Left lung (tissue), 4 donors: ENCODE measurements at regions not wholly inside any gene's neighbourhood (a gene's known extent, or its start where the extent isn't known, plus 50 kb on each side); places are given as distances from the start of the nearest gene placed in this dataset.
A peak's percentile ranks its signal among the peaks of the same experiment; 100 is the strongest.

Experiments
- ATAC-seq: fragments of 200-7000 bp; cut with Tn5 transposase; one replicate; pipeline ENCODE4 v1.9.1; 2020; ENCODE audit warnings: moderate library complexity
- DNase-seq, 4 donors: peaks; one replicate each; pipeline ENCODE4 v3.0.0-alpha.2; 2013 to 2020
- H3K27ac ChIP-seq, 2 donors: fragments of 200-600 bp; sonication (generic) in 1 of 2; one replicate each; pipeline versions ENCODE4 v1.5.0 to v1.8.0; 2020 to 2021
- H3K27me3 ChIP-seq, 2 donors: fragments of 200-600 bp; sonication (generic) in 1 of 2; one replicate each; pipeline versions ENCODE4 v1.5.0 to v1.8.0; 2020 to 2021
- H3K36me3 ChIP-seq, 2 donors: fragments of 200-600 bp; sonication (generic) in 1 of 2; one replicate each; pipeline versions ENCODE4 v1.5.0 to v1.8.0; 2020 to 2021
- H3K4me1 ChIP-seq, 2 donors: fragments of 200-600 bp; one replicate each; pipeline ENCODE4 v1.8.0; 2021
- H3K4me3 ChIP-seq, 2 donors: fragments of 200-600 bp; sonication (generic) in 1 of 2; one replicate each; pipeline versions ENCODE4 v1.5.0 to v1.8.0; 2020 to 2021; ENCODE audit warnings: mild to moderate bottlenecking in 1 of 2
- H3K9me3 ChIP-seq, 2 donors: fragments of 200-600 bp; sonication (generic) in 1 of 2; one replicate each; pipeline versions ENCODE4 v1.5.0 to v1.8.0; 2020 to 2021
- CTCF ChIP-seq, 2 donors: fragments of 200-600 bp; sonication (generic) in 1 of 2; IDR thresholded peaks; one replicate each; pipeline versions ENCODE4 v1.5.0 to v1.8.0; 2021; ENCODE audit warnings: antibody characterized with exemption in 2 of 2
- intact Hi-C, 2 donors: fragments of 100-400 bp; cut with DNase I; formaldehyde crosslinking; loops; one replicate each; pipeline versions ENCODE4 v1.11.2 to v1.14.2; 2022
- donor health status: DM: no; HTN: yes; CAD: no.
- donor health status: DM: no; HTN: no; CAD: no.

GRCh38 chr6:153511896-153512496 lies 380.9 kb upstream of the RGS17 start:
- ATAC-seq (peak; percentile 82), DNase-seq (peak in 2 of 4 donors; percentile 8 to 23)
- Histone ChIP-seq H3K27ac (no peak overlapping the region), H3K27me3 (no peaks in the 10 kb centered on the region), H3K9me3 (no peaks in the 10 kb centered on the region), H3K4me1 (no peaks in the 10 kb centered on the region), H3K36me3 (no peaks in the 10 kb centered on the region), H3K4me3 (no peak overlapping the region)
- peak; percentile 53 to 59 for TF ChIP-seq CTCF (IDR thresholded peaks at IDR 0.05)
- intact Hi-C loops: no loop called here

GRCh38 chr6:153503810-153504209 lies 372.7 kb upstream of the RGS17 start:
- Histone ChIP-seq H3K27ac (no peak overlapping the region), H3K9me3 (peaks cover 0 to 5% of the 10 kb centered on the region in 2 donors), H3K27me3 (no peaks in the 10 kb centered on the region), H3K36me3 (no peaks in the 10 kb centered on the region), H3K4me3 (no peak overlapping the region), H3K4me1 (no peaks in the 10 kb centered on the region)
- ATAC-seq (no peak), DNase-seq (no peak)
- TF ChIP-seq CTCF (IDR thresholded peaks at IDR 0.05): no peak
- intact Hi-C loops: no loop called here

GRCh38 chr6:153493501-153493900 lies 362.4 kb upstream of the RGS17 start:
- ATAC-seq: no peak

DNA sequence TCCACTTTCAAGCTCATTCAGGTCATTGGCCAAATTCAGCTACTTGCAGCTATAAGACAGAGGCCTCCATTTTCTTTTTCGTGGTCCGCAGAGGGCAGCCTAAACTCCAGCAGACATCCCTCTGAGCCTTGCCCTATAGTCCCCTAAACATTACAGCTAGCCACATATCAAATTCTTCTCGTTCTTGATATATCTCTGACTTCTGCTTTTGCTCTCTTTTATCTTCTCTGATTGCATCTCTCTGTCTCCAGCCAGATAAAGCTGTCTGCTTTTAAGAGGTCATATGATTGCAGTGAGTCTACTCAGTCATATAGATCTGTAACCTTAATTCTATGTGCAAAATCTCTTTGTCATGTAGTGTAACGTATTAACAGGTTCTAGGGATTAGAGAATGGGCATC lies 358.4 kb upstream of the RGS17 start:
- no peak for TF ChIP-seq CTCF (IDR thresholded peaks at IDR 0.05)
- DNase-seq (no peak), ATAC-seq (no peak)
- intact Hi-C loops: no loop called here
- H3K4me3 ChIP-seq: no peak overlapping the region
- H3K27me3 ChIP-seq: no peaks in the 10 kb centered on the region
- no peaks in the 10 kb centered on the region for H3K4me1 ChIP-seq
- no peak overlapping the region for H3K27ac ChIP-seq
- no peaks in the 10 kb centered on the region for H3K36me3 ChIP-seq
- peaks cover 0 to 9% of the 10 kb centered on the region in 2 donors for H3K9me3 ChIP-seq

More at GRCh38 chr6:153493501-153493900, 362.4 kb upstream of the RGS17 start:
- H3K27ac ChIP-seq: no peak overlapping the region
- intact Hi-C loops: no loop called here
- peaks cover 0 to under 1% of the 10 kb centered on the region in 2 donors for H3K9me3 ChIP-seq
- no peak overlapping the region for H3K4me3 ChIP-seq
- H3K36me3 ChIP-seq: no peaks in the 10 kb centered on the region
- DNase-seq: no peak
- no peaks in the 10 kb centered on the region for H3K4me1 ChIP-seq
- no peaks in the 10 kb centered on the region for H3K27me3 ChIP-seq
- no peak for TF ChIP-seq CTCF (IDR thresholded peaks at IDR 0.05)

DNA sequence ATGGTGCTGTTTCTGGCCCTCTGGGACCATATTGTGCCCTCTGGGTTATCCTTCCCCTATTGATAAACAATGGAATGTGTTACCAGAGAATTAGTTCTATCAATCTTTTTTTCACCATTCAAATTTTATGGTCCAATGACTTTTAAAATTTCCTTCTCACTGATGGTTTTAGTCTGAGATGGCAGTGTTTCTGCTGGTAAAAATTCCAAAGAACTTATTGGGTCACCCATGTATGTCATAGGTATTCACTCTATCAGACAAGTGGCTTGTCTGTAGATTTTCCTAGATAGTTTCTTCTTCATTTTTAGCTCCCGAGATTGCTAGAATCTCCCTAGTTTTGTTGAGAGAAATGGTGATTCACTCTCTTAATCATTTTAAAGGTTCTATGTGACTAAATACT lies 357.2 kb upstream of the RGS17 start:
- H3K4me3 ChIP-seq: no peak overlapping the region
- ATAC-seq (no peak), DNase-seq (no peak)
- H3K9me3 ChIP-seq: peaks cover 0 to 9% of the 10 kb centered on the region in 2 donors
- H3K27ac ChIP-seq: no peak overlapping the region
- intact Hi-C loops: no loop called here
- H3K27me3 ChIP-seq: no peaks in the 10 kb centered on the region
- no peaks in the 10 kb centered on the region for H3K36me3 ChIP-seq
- no peak for TF ChIP-seq CTCF (IDR thresholded peaks at IDR 0.05)
- H3K4me1 ChIP-seq: no peaks in the 10 kb centered on the region
